ENCODE measurements at regions not wholly inside any gene's neighbourhood (a gene's known extent, or its start where the extent isn't known, plus 50 kb on each side); places are given as distances from the start of the nearest gene placed in this dataset.

GRCh38 chr3:88444251-88444650 is 294.5 kb downstream of the C3orf38 start:
- H3K27me3 ChIP-seq, result no peaks in the 10 kb centered on the region
- no peak for DNase-seq
- H3K4me3 ChIP-seq, result no peak overlapping the region
- no peaks in the 10 kb centered on the region for H3K9me3 ChIP-seq
- no peak for ATAC-seq (ENCODE audit: low FRiP score in 2 of 2)
- H3K27ac ChIP-seq, result no peak overlapping the region
- H3K4me1 ChIP-seq, result peaks cover 0 to 3% (median 0%) of the 10 kb centered on the region in 4 donors
- no peaks in the 10 kb centered on the region for H3K36me3 ChIP-seq
- TF ChIP-seq EP300 (IDR thresholded peaks at IDR 0.05) (no peak), POLR2A (IDR thresholded peaks at IDR 0.05) (no peak), CTCF (IDR thresholded peaks at IDR 0.05) (no peak), POLR2AphosphoS5 (IDR thresholded peaks at IDR 0.05) (no peak)
- WGBS, 2 donors, result 61 to 70% methylated on average over 1 of the region's 1 CpG

GRCh38 chr3:88452228-88452627 is 302.5 kb downstream of the C3orf38 start:
- Histone ChIP-seq H3K27ac (no peak overlapping the region), H3K9me3 (no peaks in the 10 kb centered on the region), H3K36me3 (no peaks in the 10 kb centered on the region), H3K4me1 (no peaks in the 10 kb centered on the region), H3K27me3 (no peaks in the 10 kb centered on the region), H3K4me3 (no peak overlapping the region)
- WGBS, 2 donors, result 86 to 88% methylated on average over 4 of the region's 4 CpGs
- DNase-seq, result no peak
- ATAC-seq (ENCODE audit: low FRiP score in 2 of 2), result no peak
- no peak for TF ChIP-seq POLR2AphosphoS5 (IDR thresholded peaks at IDR 0.05)
- TF ChIP-seq CTCF (IDR thresholded peaks at IDR 0.05), result no peak
- TF ChIP-seq POLR2A (IDR thresholded peaks at IDR 0.05), result no peak
- no peak for TF ChIP-seq EP300 (IDR thresholded peaks at IDR 0.05)

- ATAC-seq (ENCODE audit: low FRiP score in 2 of 2) (no peak), DNase-seq (no peak)
- Histone ChIP-seq H3K4me1 (no peaks in the 10 kb centered on the region), H3K27ac (no peak overlapping the region), H3K36me3 (no peaks in the 10 kb centered on the region), H3K4me3 (no peak overlapping the region), H3K9me3 (no peaks in the 10 kb centered on the region), H3K27me3 (no peaks in the 10 kb centered on the region)
- TF ChIP-seq EP300 (IDR thresholded peaks at IDR 0.05), result no peak
- no peak for TF ChIP-seq POLR2AphosphoS5 (IDR thresholded peaks at IDR 0.05)
- no peak for TF ChIP-seq POLR2A (IDR thresholded peaks at IDR 0.05)
- no peak for TF ChIP-seq CTCF (IDR thresholded peaks at IDR 0.05)
- WGBS, 2 donors, result 78 to 88% methylated on average over 3 of the region's 3 CpGs
Measured at GRCh38 chr3:88460369-88460768, 310.6 kb downstream of the C3orf38 start.

GRCh38 chr3:88462230-88462629 is 312.5 kb downstream of the C3orf38 start:
- Histone ChIP-seq H3K4me1 (no peaks in the 10 kb centered on the region), H3K36me3 (no peaks in the 10 kb centered on the region), H3K27me3 (no peaks in the 10 kb centered on the region), H3K9me3 (no peaks in the 10 kb centered on the region), H3K4me3 (no peak overlapping the region), H3K27ac (no peak overlapping the region)
- TF ChIP-seq EP300 (IDR thresholded peaks at IDR 0.05), result no peak
- TF ChIP-seq POLR2A (IDR thresholded peaks at IDR 0.05), result no peak
- no peak for TF ChIP-seq CTCF (IDR thresholded peaks at IDR 0.05)
- TF ChIP-seq POLR2AphosphoS5 (IDR thresholded peaks at IDR 0.05), result no peak
- no peak for ATAC-seq (ENCODE audit: low FRiP score in 2 of 2)
- DNase-seq, result no peak

- H3K4me1 ChIP-seq, result no peaks in the 10 kb centered on the region
- H3K9me3 ChIP-seq, result no peaks in the 10 kb centered on the region
- no peak for DNase-seq
- 83 to 84% methylated on average over 5 of the region's 5 CpGs for WGBS, 2 donors
- no peak overlapping the region for H3K27ac ChIP-seq
- no peaks in the 10 kb centered on the region for H3K36me3 ChIP-seq
- no peak for ATAC-seq (ENCODE audit: low FRiP score in 2 of 2)
- H3K27me3 ChIP-seq, result no peaks in the 10 kb centered on the region
- TF ChIP-seq POLR2A (IDR thresholded peaks at IDR 0.05) (no peak), POLR2AphosphoS5 (IDR thresholded peaks at IDR 0.05) (no peak), CTCF (IDR thresholded peaks at IDR 0.05) (no peak), EP300 (IDR thresholded peaks at IDR 0.05) (no peak)
- no peak overlapping the region for H3K4me3 ChIP-seq
Measured at GRCh38 chr3:88467191-88467590, 317.4 kb downstream of the C3orf38 start.

Data from upper lobe of left lung (tissue), 6 donors.